H9 (cell line): ENCODE measurements at regions not wholly inside any gene's neighbourhood (a gene's known extent, or its start where the extent isn't known, plus 50 kb on each side); places are given as distances from the start of the nearest gene placed in this dataset.
A peak's percentile ranks its signal among the peaks of the same experiment; 100 is the strongest.

Experiments
- DNase-seq: peaks from one replicate; pipeline ENCODE4 v3.0.0-alpha.2; 2017
- H2AFZ ChIP-seq: one replicate; pipeline ENCODE4 v1.6.1; 2013; ENCODE audit warnings: mild to moderate bottlenecking, low read length, control low read depth, moderate library complexity
- H2AK5ac ChIP-seq: 2 replicates; pipeline ENCODE4 v1.6.1; 2013; ENCODE audit warnings: low read length, control low read depth, mixed read lengths; ENCODE audit not compliant: insufficient read length
- H2BK120ac ChIP-seq: one replicate; pipeline ENCODE4 v1.6.1; 2013; ENCODE audit warnings: low read depth, mild to moderate bottlenecking, low read length, control low read depth, inconsistent platforms; ENCODE audit not compliant: poor library complexity, severe bottlenecking
- H2BK12ac ChIP-seq: 2 replicates; pipeline ENCODE4 v1.6.1; 2013; ENCODE audit warnings: low read length, control low read depth, mixed read lengths, low read depth; ENCODE audit not compliant: insufficient read length
- H2BK15ac ChIP-seq: 2 replicates; pipeline ENCODE4 v1.6.1; 2013; ENCODE audit warnings: low read depth, low read length, control low read depth
- H2BK20ac ChIP-seq: one replicate; pipeline ENCODE4 v1.6.1; 2013; ENCODE audit warnings: low read depth, mild to moderate bottlenecking, low read length, control low read depth, inconsistent platforms; ENCODE audit not compliant: poor library complexity, severe bottlenecking
- H2BK5ac ChIP-seq: 2 replicates; pipeline ENCODE4 v1.6.1; 2013; ENCODE audit warnings: low read length, control low read depth, mixed read lengths; ENCODE audit not compliant: insufficient read length
- H3K14ac ChIP-seq: 2 replicates; pipeline ENCODE4 v1.6.1; 2013; ENCODE audit warnings: low read length, control low read depth; ENCODE audit not compliant: insufficient read depth
- H3K18ac ChIP-seq: 2 replicates; pipeline ENCODE4 v1.6.1; 2013; ENCODE audit warnings: low read depth, mild to moderate bottlenecking, mixed read lengths, low read length, control low read depth; ENCODE audit not compliant: insufficient read length
- H3K23ac ChIP-seq: 2 replicates; pipeline ENCODE4 v1.6.1; 2013; ENCODE audit warnings: low read length, control low read depth, mixed read lengths, low read depth; ENCODE audit not compliant: insufficient read length
- H3K23me2 ChIP-seq: 2 replicates; pipeline ENCODE4 v1.6.1; 2013; ENCODE audit warnings: low read depth, mild to moderate bottlenecking, mixed read lengths, low read length, control low read depth; ENCODE audit not compliant: insufficient read length, poor library complexity, severe bottlenecking
- H3K27ac ChIP-seq: 2 replicates; pipeline ENCODE4 v1.5.1; 2013; ENCODE audit warnings: low read length, control low read depth, mixed read lengths, low read depth; ENCODE audit not compliant: insufficient read length
- H3K27me3 ChIP-seq: 2 replicates; pipeline ENCODE4 v1.6.1; 2013; ENCODE audit warnings: low read length, control low read depth, inconsistent platforms; ENCODE audit not compliant: insufficient read depth
- H3K4ac ChIP-seq: 2 replicates; pipeline ENCODE4 v1.6.1; 2013; ENCODE audit warnings: low read depth, mild to moderate bottlenecking, control low read depth, inconsistent platforms, low read length, moderate library complexity
- H3K4me1 ChIP-seq: 2 replicates; pipeline ENCODE4 v1.6.1; 2013; ENCODE audit warnings: low read length, control low read depth, inconsistent platforms; ENCODE audit not compliant: insufficient read depth
- H3K4me2 ChIP-seq: 2 replicates; pipeline ENCODE4 v1.6.1; 2013; ENCODE audit warnings: low read length, control low read depth, mixed read lengths; ENCODE audit not compliant: insufficient read length, insufficient read depth
- H3K56ac ChIP-seq: 2 replicates; pipeline ENCODE4 v1.6.1; 2013; ENCODE audit warnings: low read depth, mild to moderate bottlenecking, mixed read lengths, low read length, control low read depth; ENCODE audit not compliant: insufficient read length
- H3K79me1 ChIP-seq: 2 replicates; pipeline ENCODE4 v1.6.1; 2013; ENCODE audit warnings: low read depth, mild to moderate bottlenecking, moderate library complexity, low read length, control low read depth, inconsistent platforms; ENCODE audit not compliant: insufficient read depth, poor library complexity, severe bottlenecking
- H3K79me2 ChIP-seq: 2 replicates; pipeline ENCODE4 v1.6.1; 2013; ENCODE audit warnings: low read length, control low read depth, inconsistent platforms; ENCODE audit not compliant: insufficient read depth
- H3K9ac ChIP-seq: 2 replicates; pipeline ENCODE4 v1.6.1; 2013; ENCODE audit warnings: low read length, control low read depth, mixed read lengths; ENCODE audit not compliant: insufficient read length; ENCODE audit errors: extremely low read depth
- H3K9me3 ChIP-seq: one replicate; pipeline ENCODE4 v1.6.1; 2013; ENCODE audit warnings: low read depth, low read length, inconsistent platforms; ENCODE audit not compliant: control insufficient read depth
- H3T11ph ChIP-seq: one replicate; pipeline ENCODE4 v1.6.1; 2013; ENCODE audit warnings: mild to moderate bottlenecking, low read length, control low read depth, inconsistent platforms
- H4K20me1 ChIP-seq: one replicate; pipeline ENCODE4 v1.6.1; 2013; ENCODE audit not compliant: control insufficient read depth, insufficient read length, insufficient read depth
- H4K5ac ChIP-seq: 2 replicates; pipeline ENCODE4 v1.6.1; 2013; ENCODE audit warnings: low read depth, mild to moderate bottlenecking, mixed read lengths, low read length, control low read depth; ENCODE audit not compliant: insufficient read length
- H4K8ac ChIP-seq: replicated peaks from 2 replicates; pipeline ENCODE4 v1.6.1; 2013; ENCODE audit warnings: low read length, control low read depth, mixed read lengths, low read depth; ENCODE audit not compliant: insufficient read length
- H4K91ac ChIP-seq: 2 replicates; pipeline ENCODE4 v1.6.1; 2013; ENCODE audit warnings: low read depth, mild to moderate bottlenecking, moderate library complexity, mixed read lengths, low read length, control low read depth; ENCODE audit not compliant: insufficient read length
- H3K27ac Mint-ChIP-seq, 3 experiments: 2 replicates in 2 of 3; 3 replicates in 1 of 3; pipeline ENCODE4 v1.8.0; 2020 to 2021; ENCODE audit warnings: mixed read lengths in 3 of 3, mild to moderate bottlenecking in 1 of 3, moderate library complexity in 1 of 3
- H3K27me3 Mint-ChIP-seq: 2 replicates; pipeline ENCODE4 v1.8.0; 2021; ENCODE audit warnings: low read depth, mild to moderate bottlenecking, moderate library complexity, mixed read lengths
- H3K36me3 Mint-ChIP-seq, 3 experiments: 2 replicates in 2 of 3; 3 replicates in 1 of 3; pipeline ENCODE4 v1.8.0; 2020 to 2021; ENCODE audit warnings: low read depth in 3 of 3, mixed read lengths in 3 of 3; ENCODE audit not compliant: insufficient read depth in 1 of 3
- H3K4me1 Mint-ChIP-seq, 2 experiments: 2 replicates each; pipeline ENCODE4 v1.8.0; 2020; ENCODE audit warnings: mixed read lengths in 2 of 2
- H3K4me3 Mint-ChIP-seq, 2 experiments: 2 replicates in 1 of 2; 3 replicates in 1 of 2; pipeline ENCODE4 v1.8.0; 2020 to 2021; ENCODE audit warnings: mild to moderate bottlenecking in 2 of 2, mixed read lengths in 2 of 2, moderate library complexity in 1 of 2
- H3K9me3 Mint-ChIP-seq, 2 experiments: 2 replicates in 1 of 2; 3 replicates in 1 of 2; pipeline ENCODE4 v1.8.0; 2020; ENCODE audit warnings: mild to moderate bottlenecking in 2 of 2, mixed read lengths in 2 of 2, moderate library complexity in 1 of 2
- CTCF ChIP-seq: fragments of 200-600 bp; sonication (generic); conservative IDR thresholded peaks from 3 replicates; pipeline ENCODE4 v1.8.0; 2021; ENCODE audit warnings: antibody characterized with exemption, mild to moderate bottlenecking
- WGBS: extraction: QIAGEN DNeasy Blood & Tissue Kit; methylation state at CpG from one replicate; pipeline ENCODE4 v1.1.7; 2013; ENCODE audit warnings: missing lambda C conversion rate, low lambda C conversion rate, mixed read lengths; ENCODE audit not compliant: insufficient read length; ENCODE audit errors: extremely low coverage; 5-methylcytosine and 5-hydroxymethylcytosine counted together

- H2BK120ac ChIP-seq: no peak overlapping the region
- H4K91ac ChIP-seq: no peak overlapping the region
These were observed 168.6 kb upstream of the GGTLC1 start for GRCh38 chr20:24157213-24157612.

More at GRCh38 chr20:24157213-24157612, 168.6 kb upstream of the GGTLC1 start:
- Histone ChIP-seq H4K20me1 (no peaks in the 10 kb centered on the region), H3K4ac (no peak overlapping the region), H4K5ac (no peak overlapping the region), H3K9me3 (no peaks in the 10 kb centered on the region), H3K56ac (no peak overlapping the region), H2BK5ac (no peak overlapping the region), H3K4me1 (no peaks in the 10 kb centered on the region), H3T11ph (no peak overlapping the region), H2AFZ (no peak overlapping the region), H3K4me2 (no peak overlapping the region), H3K27ac (no peak overlapping the region), H3K18ac (no peak overlapping the region), H3K9ac (no peak overlapping the region), H3K23me2 (no peaks in the 10 kb centered on the region), H3K79me1 (no peaks in the 10 kb centered on the region), H2BK12ac (no peak overlapping the region), H2BK20ac (no peak overlapping the region), H2AK5ac (no peak overlapping the region), H4K8ac (peak overlapping the region; percentile 50), H3K79me2 (no peaks in the 10 kb centered on the region), H3K14ac (no peak overlapping the region), H3K27me3 (no peaks in the 10 kb centered on the region), H3K23ac (no peak overlapping the region), H2BK15ac (no peak overlapping the region)
- Mint-ChIP-seq H3K27me3 (peaks cover 2% of the 10 kb centered on the region; the same call in 1 of the 2 replicates), H3K4me3 (no peak overlapping the region), H3K9me3 (peaks cover 3 to 7% of the 10 kb centered on the region in 2 experiments; a peak in 3 of 5 replicates), H3K36me3 (no peaks in the 10 kb centered on the region), H3K27ac (no peak overlapping the region), H3K4me1 (peaks cover 8% of the 10 kb centered on the region in 2 experiments)
- no CpG with 5 or more reads among the region's 4 CpGs for WGBS
- DNase-seq: no peak
- no peak for TF ChIP-seq CTCF
